Myocyte (in vitro differentiated cells): ENCODE measurements at regions not wholly inside any gene's neighbourhood (a gene's known extent, or its start where the extent isn't known, plus 50 kb on each side); places are given as distances from the start of the nearest gene placed in this dataset.
"Not testable (repeated sequence)": the region's sequence is repeated elsewhere in the genome, so short reads cannot be mapped to it uniquely, and the experiment has no call there.

Source experiments
- DNase-seq: peaks from one replicate; pipeline ENCODE4 v3.0.0-alpha.2; 2012; ENCODE audit warnings: low read depth

DNA sequence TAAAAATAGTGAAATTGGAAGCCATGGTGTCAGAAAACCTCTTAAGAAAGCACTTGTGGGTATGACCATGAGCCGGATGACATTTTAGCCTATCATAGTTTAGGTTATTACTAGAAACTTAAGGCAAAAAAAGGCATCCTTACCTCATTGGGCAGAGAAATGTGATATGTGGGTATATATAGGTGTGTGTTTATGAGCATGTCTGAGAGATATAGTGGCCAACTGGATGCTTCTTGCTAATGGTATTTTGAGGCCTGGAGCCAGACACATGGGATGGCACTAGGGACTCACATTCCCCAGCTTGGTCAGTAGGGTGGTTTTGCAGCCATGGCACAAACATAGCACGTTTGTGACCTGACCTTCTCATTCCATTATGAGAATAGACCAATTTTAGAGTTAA lies 295.6 kb upstream of the MEF2C start:
- DNase-seq: peak; percentile 76

GRCh38 chr5:89173528-89173927 lies 290.5 kb upstream of the MEF2C start:
- DNase-seq: no peak

DNA sequence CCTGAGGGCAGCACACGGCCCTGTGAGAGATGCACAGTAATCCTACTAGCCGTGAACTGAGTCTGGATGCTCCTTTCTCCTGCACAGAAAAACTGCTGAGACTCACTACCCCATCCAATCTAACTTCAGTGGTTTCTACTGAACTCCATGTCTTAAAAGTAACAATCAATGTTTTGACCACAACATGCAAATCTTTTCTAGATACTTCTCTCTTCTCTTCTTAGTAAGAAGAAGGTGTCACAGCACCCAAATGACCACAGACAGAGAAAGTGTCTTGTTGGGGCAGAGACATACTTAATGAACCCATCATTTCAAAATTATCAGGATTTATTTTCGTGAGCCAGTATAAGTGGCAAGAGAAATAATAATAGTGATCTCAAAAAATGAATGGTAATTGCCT lies 285.8 kb upstream of the MEF2C start:
- no peak for DNase-seq

DNA sequence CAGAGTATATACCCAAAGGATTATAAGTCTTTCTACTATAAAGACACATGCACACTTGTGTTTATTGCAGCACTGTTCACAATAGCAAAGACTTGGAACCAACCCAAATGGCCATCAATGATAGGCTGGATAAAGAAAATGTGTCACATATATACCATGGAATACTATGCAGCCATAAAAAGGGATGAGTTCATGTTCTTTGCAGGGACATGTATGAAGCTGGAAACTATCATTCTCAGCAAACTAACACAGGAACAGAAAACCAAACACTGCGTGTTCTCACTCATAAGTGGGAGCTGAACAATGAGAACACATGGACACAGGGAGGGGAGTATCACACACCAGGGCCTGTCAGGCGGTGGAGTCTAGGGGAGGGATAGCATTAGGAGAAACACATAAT lies 281.7 kb upstream of the MEF2C start:
- DNase-seq: not testable (repeated sequence)

GRCh38 chr5:89156226-89156625 lies 273.2 kb upstream of the MEF2C start:
- no peak for DNase-seq

DNA sequence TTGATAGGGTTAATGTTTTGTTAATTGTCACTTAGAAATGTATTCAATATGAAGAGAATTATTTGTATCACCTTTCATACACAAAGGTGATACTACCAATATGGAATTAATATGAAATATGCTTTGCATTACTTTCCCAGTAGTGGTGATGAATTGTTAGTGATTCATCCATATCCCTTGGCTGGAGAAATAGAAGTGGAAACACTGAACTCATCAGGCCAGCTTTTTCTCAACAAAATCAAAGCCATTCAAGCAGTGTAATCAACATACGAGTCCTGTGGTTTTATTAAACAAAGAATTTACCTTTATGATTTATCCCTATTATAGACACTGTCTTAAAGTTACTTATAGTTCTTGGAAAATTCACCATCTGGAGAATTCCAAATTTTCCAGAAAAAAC lies 264.0 kb upstream of the MEF2C start:
- DNase-seq: no peak

DNA sequence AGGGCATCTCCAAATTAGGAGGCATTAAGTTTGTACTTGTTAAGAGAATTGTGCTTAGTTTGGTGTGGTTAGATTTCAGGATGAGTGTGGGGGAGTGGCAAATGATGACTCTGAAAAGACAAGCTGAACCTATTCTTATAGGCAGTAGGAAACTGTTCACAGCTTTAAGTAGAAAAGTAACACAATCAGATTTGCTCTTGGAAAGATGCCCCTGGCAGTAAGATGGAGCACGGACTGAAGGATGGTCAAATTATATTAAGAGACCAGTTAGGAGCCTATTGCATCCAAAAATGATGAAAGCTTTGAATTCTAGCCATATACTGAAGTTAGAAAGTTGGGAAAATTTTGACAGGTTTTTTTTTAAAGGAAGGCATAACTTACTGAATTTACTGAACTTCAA lies 254.2 kb upstream of the MEF2C start:
- DNase-seq: no peak

DNA sequence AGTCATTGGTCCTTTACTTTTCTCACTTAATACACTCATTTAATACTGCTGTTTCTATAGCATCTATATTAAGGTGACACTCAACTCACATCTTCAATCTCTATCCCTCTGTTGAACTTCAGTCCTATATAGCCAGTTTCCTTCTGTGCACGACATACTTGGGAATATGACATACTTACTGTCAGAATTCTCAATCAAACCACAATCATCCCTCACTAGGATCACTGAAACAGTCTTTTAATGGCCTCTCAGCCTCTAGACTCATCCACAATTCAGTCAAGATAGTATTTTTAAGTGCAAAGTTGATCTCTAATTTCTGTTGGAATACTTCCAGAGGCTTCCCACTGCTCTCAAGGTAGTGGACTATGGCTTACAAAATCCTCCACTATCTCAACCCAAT lies 251.0 kb upstream of the MEF2C start:
- peak; percentile 46 for DNase-seq

GRCh38 chr5:89133129-89133528 lies 250.1 kb upstream of the MEF2C start:
- DNase-seq: no peak

DNA sequence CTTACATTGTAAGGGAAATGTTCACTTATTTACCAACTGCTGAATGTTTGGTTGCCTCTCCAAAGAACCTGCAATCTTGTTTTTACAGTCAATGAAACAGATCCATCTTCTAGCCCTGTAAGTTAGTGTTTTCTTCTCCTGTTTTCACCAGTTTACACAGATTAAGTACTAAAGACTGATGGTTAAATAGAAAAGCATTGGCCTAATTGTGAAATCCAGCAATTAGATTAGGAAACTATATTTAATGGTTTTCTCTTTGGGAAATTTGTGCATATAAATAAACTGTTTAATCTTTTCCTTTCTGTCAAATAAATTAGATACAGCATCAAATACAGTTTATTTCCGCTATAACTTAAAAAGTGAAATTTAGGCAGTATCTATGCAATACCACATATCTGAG lies 247.9 kb upstream of the MEF2C start:
- no peak for DNase-seq

- DNase-seq: no peak
Measured at GRCh38 chr5:89129941-89130340, 247.0 kb upstream of the MEF2C start.

GRCh38 chr5:89128906-89129625 lies 246.1 kb upstream of the MEF2C start:
- DNase-seq: no peak

- peak; percentile 9 for DNase-seq
Measured at GRCh38 chr5:89128092-89128491, 245.1 kb upstream of the MEF2C start.

DNA sequence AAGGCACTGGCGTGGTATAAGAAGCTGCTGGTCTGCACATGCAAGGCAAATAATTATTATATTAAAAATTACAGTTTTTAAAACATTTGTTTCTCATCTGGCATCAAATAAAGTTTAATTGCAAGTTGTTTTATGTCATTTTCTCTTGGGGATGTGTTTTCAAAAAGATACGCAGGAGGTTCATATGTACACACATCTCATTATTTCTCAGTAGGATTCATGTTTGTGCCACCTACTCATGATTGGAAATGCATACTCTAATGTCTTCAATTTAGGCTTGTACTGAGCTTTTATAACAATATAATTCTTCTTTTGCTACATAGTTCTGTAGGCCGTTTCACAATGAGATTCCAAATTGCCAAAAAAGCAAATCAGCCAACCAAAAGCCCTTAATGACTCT lies 244.2 kb upstream of the MEF2C start:
- no peak for DNase-seq

DNA sequence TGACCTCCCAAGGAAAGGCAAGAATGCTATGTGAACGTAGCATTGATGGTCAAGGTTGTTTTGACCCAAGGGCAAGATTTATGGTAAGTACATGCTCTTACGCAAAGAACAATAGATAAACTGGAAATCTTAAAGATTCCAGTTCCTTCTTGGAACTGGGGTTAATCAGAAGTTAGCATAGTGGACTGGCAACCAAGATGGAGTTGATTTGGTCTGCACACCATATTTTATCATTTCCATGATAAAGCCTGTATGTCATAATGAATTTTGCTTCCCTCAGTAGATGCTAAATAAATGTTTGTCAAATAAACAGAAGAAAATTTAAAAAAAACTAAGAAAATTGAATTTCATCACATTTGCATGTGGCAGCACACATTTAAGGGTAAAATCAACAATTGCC lies 242.4 kb upstream of the MEF2C start:
- DNase-seq: no peak

DNA sequence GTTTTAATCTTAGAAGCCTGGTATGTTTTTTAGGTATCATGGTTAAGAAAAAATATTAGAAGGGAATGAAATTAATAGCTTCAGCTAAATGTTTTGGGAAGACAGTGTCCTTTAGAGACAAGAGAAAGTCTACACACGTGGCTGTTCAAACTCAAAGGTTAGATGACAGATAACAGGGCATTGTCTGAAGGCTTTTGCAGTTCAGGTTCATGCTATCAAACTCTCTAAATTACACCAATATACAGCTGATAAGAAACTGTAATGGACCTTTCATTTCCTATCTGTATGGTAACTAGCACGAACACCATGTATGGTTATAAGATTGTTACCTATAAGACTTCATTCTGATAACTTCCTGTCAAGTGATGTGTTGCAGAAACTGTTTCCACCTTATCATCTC lies 240.6 kb upstream of the MEF2C start:
- DNase-seq: no peak

- no peak for DNase-seq
Measured at GRCh38 chr5:89120719-89121118, 237.7 kb upstream of the MEF2C start.

DNA sequence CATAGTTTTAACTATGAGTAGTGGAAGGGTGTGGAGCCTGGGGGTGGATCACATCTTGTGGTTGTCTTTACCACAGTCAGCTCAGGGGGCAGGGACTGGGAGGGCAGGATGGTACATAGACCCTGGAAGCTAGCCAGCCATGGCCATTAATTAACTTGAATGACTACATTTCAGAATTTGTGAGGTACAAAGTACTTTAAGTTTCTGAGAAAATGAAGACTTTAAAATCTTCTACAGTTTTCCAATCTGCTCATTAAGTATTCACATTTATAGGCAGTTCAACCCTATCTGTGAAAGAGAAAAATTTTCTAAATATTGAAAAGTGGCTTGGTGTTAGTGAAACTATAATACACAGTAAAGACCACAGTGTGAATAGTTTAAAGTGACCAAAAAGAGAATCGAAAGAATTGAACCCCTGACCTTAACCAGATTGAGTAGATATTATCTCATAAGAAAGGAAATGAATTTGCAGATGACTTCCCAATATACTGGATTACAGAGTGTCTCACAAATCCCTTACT lies 234.2 kb upstream of the MEF2C start:
- peak; percentile 79 for DNase-seq

GRCh38 chr5:89110916-89111646 lies 228.1 kb upstream of the MEF2C start:
- DNase-seq: peak; percentile 62

DNA sequence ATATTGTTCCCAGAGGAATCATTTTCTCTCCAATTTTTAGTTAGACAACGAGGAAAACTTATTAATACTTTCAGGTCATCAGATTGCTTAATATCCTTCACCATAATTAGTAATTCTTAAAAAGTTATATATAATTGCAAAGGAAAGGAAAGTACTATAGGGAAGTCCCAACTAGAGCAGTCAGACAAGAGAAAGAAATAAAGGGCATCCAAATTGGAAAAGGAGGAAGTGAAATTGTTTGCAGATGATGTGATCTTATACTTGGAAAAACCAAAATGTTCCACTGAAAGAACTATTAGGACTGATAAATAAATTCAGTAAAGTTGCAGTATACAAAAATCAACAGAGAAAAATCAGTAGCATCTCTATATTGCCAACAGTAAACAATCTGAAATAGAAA lies 223.5 kb upstream of the MEF2C start:
- no peak for DNase-seq

- peak; percentile 57 for DNase-seq
Measured at GRCh38 chr5:89105836-89106235, 222.9 kb upstream of the MEF2C start.

- DNase-seq: peak; percentile 80
Measured at GRCh38 chr5:89105171-89105695, 222.2 kb upstream of the MEF2C start.
